ENCODE measurements at regions not wholly inside any gene's neighbourhood (a gene's known extent, or its start where the extent isn't known, plus 50 kb on each side); places are given as distances from the start of the nearest gene placed in this dataset.

DNA sequence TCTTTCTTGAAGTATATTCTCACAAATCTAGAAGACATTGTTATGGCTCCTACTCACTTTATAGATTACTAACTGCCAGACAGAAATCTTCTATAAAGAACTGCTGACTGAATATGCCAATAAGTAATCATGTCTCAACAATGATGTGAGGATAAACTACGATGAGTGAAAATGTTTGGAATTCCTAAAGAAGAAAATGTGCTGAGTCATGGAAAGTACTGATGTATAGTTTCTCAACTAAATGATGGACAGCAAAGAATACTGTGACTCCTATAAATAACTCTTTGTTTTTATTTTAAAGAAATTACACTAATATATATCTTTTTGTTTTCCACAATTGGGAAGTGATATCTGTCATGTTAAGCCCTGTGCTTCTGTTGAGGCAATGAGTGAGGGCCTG, 232.9 kb downstream of the LNPK start:
- H2AFZ ChIP-seq (ENCODE audit: low read length), result no peak overlapping the region
- no peak overlapping the region for H3K14ac ChIP-seq (ENCODE audit: low read length)
- no peak overlapping the region for H3K27ac ChIP-seq (replicated peaks; ENCODE audit: low read length)
- H2AK5ac ChIP-seq (ENCODE audit: low read depth, low read length), result no peak overlapping the region
- H3K4me1 ChIP-seq (ENCODE audit: control insufficient read depth in 2 of 2, insufficient read depth in 1 of 2, low read depth in 1 of 2, low read length in 2 of 2), result no peaks in the 10 kb centered on the region
- H3K23ac ChIP-seq (ENCODE audit: low read depth, low read length, poor library complexity), result no peak overlapping the region
- H3K9ac ChIP-seq (ENCODE audit: low read depth, low read length, poor library complexity), result no peak overlapping the region
- no peak overlapping the region for H2BK15ac ChIP-seq (ENCODE audit: low read length)
- no peaks in the 10 kb centered on the region for H3K27me3 ChIP-seq (ENCODE audit: control insufficient read depth in 3 of 3, insufficient read depth in 3 of 3, low read depth in 1 of 3, low read length in 3 of 3)
- WGBS, 2 donors (ENCODE audit: extremely low coverage in 2 of 2, insufficient read length in 2 of 2, insufficient replicate concordance in 1 of 2), result no CpG with 5 or more reads among the region's 1 CpG
- no peak overlapping the region for H2BK12ac ChIP-seq (ENCODE audit: low read length)
- H2BK120ac ChIP-seq (ENCODE audit: low read depth, low read length), result no peak overlapping the region
- no peak overlapping the region for H3K18ac ChIP-seq (ENCODE audit: low read length)
- H3K36me3 ChIP-seq (replicated peaks in 1 of 2; ENCODE audit: control insufficient read depth in 2 of 2, insufficient read depth in 2 of 2, low read length in 2 of 2), result no peaks in the 10 kb centered on the region
- H4K91ac ChIP-seq (ENCODE audit: low read depth, low read length, poor library complexity), result no peak overlapping the region
- no peak overlapping the region for H3K4ac ChIP-seq (ENCODE audit: low read length)
- DNase-seq (ENCODE audit: low spot score), result no peak
- no peak overlapping the region for H2BK5ac ChIP-seq (ENCODE audit: low read length)
- H3K4me3 ChIP-seq (ENCODE audit: low read length in 2 of 2), result no peak overlapping the region
- no peak overlapping the region for H3K4me2 ChIP-seq (ENCODE audit: insufficient read depth, low read length, poor library complexity, severe bottlenecking)
- H3K79me1 ChIP-seq (ENCODE audit: low read depth, low read length), result no peaks in the 10 kb centered on the region
- H4K8ac ChIP-seq (ENCODE audit: low read depth, low read length), result no peak overlapping the region
- H3K9me3 ChIP-seq (replicated peaks in 1 of 2; ENCODE audit: control insufficient read depth in 2 of 2, insufficient read depth in 1 of 2, low read depth in 1 of 2, low read length in 2 of 2), result no peaks in the 10 kb centered on the region

DNA sequence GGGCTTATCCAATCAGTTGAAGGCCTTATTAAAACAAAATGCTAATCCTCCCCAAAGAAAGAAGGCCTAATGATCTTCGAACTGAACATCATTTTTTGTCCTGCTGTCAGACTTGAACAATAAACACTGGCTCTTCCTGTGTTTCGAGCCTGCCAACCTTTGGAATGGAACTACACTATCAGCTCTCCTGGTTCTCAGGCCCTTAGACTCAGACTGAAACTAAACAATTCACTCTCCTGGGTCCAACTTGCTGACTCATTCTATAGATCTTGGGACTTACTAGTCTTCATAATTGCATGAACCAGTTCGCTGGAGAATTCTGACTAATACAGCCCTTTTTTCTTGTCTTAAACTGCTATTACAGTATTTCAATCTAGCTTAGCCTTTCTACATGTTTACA, 235.2 kb downstream of the LNPK start:
- no CpG with 5 or more reads among the region's 3 CpGs for WGBS, 2 donors (ENCODE audit: extremely low coverage in 2 of 2, insufficient read length in 2 of 2, insufficient replicate concordance in 1 of 2)
- no peak overlapping the region for H3K4ac ChIP-seq (ENCODE audit: low read length)
- no peaks in the 10 kb centered on the region for H3K4me1 ChIP-seq (ENCODE audit: control insufficient read depth in 2 of 2, insufficient read depth in 1 of 2, low read depth in 1 of 2, low read length in 2 of 2)
- H3K27me3 ChIP-seq (ENCODE audit: control insufficient read depth in 3 of 3, insufficient read depth in 3 of 3, low read depth in 1 of 3, low read length in 3 of 3), result no peaks in the 10 kb centered on the region
- no peaks in the 10 kb centered on the region for H3K9me3 ChIP-seq (replicated peaks in 1 of 2; ENCODE audit: control insufficient read depth in 2 of 2, insufficient read depth in 1 of 2, low read depth in 1 of 2, low read length in 2 of 2)
- no peaks in the 10 kb centered on the region for H3K79me1 ChIP-seq (ENCODE audit: low read depth, low read length)
- no peak overlapping the region for H2BK12ac ChIP-seq (ENCODE audit: low read length)
- DNase-seq (ENCODE audit: low spot score), result no peak
- H3K4me2 ChIP-seq (ENCODE audit: insufficient read depth, low read length, poor library complexity, severe bottlenecking), result no peak overlapping the region
- H2AK5ac ChIP-seq (ENCODE audit: low read depth, low read length), result no peak overlapping the region
- no peak overlapping the region for H3K4me3 ChIP-seq (ENCODE audit: low read length in 2 of 2)
- no peak overlapping the region for H2BK120ac ChIP-seq (ENCODE audit: low read depth, low read length)
- H3K23ac ChIP-seq (ENCODE audit: low read depth, low read length, poor library complexity), result no peak overlapping the region
- no peak overlapping the region for H2BK15ac ChIP-seq (ENCODE audit: low read length)
- H4K8ac ChIP-seq (ENCODE audit: low read depth, low read length), result no peak overlapping the region
- no peaks in the 10 kb centered on the region for H3K36me3 ChIP-seq (replicated peaks in 1 of 2; ENCODE audit: control insufficient read depth in 2 of 2, insufficient read depth in 2 of 2, low read length in 2 of 2)
- no peak overlapping the region for H2BK5ac ChIP-seq (ENCODE audit: low read length)
- no peak overlapping the region for H3K9ac ChIP-seq (ENCODE audit: low read depth, low read length, poor library complexity)
- H3K14ac ChIP-seq (ENCODE audit: low read length), result no peak overlapping the region
- H4K91ac ChIP-seq (ENCODE audit: low read depth, low read length, poor library complexity), result no peak overlapping the region
- H3K18ac ChIP-seq (ENCODE audit: low read length), result no peak overlapping the region
- no peak overlapping the region for H2AFZ ChIP-seq (ENCODE audit: low read length)
- no peak overlapping the region for H3K27ac ChIP-seq (replicated peaks; ENCODE audit: low read length)

DNA sequence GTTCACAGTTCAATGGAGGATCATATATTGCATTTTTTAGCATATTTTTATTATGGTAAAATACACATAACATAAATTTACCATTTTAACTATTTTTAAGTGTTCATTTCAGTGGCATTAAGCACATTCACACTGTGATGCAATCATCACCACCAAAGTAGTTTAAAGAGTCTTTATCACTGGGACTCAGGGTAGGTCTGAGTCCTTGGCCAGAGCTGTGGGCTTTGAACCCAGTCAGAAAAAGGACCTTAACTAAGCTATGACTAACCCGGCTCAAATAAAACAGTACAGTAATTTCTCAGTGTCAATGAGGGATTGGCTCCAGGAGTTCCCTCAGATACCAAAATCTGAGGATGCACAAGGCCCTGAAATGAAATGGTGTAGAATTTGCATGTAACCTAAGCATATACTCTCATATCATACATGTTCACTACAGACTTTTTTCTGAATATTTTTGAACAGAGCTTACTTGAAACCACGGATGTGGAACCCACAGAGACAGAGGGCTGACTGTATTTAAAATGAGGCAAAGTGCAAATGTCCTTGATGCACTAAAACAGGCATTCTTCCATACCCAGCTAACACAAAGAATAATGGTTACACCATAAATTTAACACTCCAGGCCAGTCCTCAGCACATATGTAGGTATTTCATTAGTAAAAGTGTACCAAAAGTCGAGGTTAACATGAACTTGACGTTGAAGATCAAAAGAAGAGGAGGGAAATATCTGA, 246.2 kb downstream of the LNPK start:
- Histone ChIP-seq H3K18ac (ENCODE audit: low read length) (no peak overlapping the region), H2AK5ac (ENCODE audit: low read depth, low read length) (no peak overlapping the region), H3K9ac (ENCODE audit: low read depth, low read length, poor library complexity) (no peak overlapping the region), H3K23ac (ENCODE audit: low read depth, low read length, poor library complexity) (no peak overlapping the region), H2BK15ac (ENCODE audit: low read length) (no peak overlapping the region), H2AFZ (ENCODE audit: low read length) (no peak overlapping the region), H3K36me3 (replicated peaks in 1 of 2; ENCODE audit: control insufficient read depth in 2 of 2, insufficient read depth in 2 of 2, low read length in 2 of 2) (no peaks in the 10 kb centered on the region), H2BK12ac (ENCODE audit: low read length) (no peak overlapping the region), H3K4me1 (ENCODE audit: control insufficient read depth in 2 of 2, insufficient read depth in 1 of 2, low read depth in 1 of 2, low read length in 2 of 2) (no peaks in the 10 kb centered on the region), H2BK5ac (ENCODE audit: low read length) (no peak overlapping the region), H4K91ac (ENCODE audit: low read depth, low read length, poor library complexity) (no peak overlapping the region), H3K4me3 (ENCODE audit: low read length in 2 of 2) (no peak overlapping the region), H3K27me3 (ENCODE audit: control insufficient read depth in 3 of 3, insufficient read depth in 3 of 3, low read depth in 1 of 3, low read length in 3 of 3) (no peaks in the 10 kb centered on the region), H3K4me2 (ENCODE audit: insufficient read depth, low read length, poor library complexity, severe bottlenecking) (no peak overlapping the region), H3K79me1 (ENCODE audit: low read depth, low read length) (no peaks in the 10 kb centered on the region), H4K8ac (ENCODE audit: low read depth, low read length) (no peak overlapping the region), H3K27ac (replicated peaks; ENCODE audit: low read length) (no peak overlapping the region), H2BK120ac (ENCODE audit: low read depth, low read length) (no peak overlapping the region), H3K14ac (ENCODE audit: low read length) (no peak overlapping the region), H3K9me3 (replicated peaks in 1 of 2; ENCODE audit: control insufficient read depth in 2 of 2, insufficient read depth in 1 of 2, low read depth in 1 of 2, low read length in 2 of 2) (no peaks in the 10 kb centered on the region), H3K4ac (ENCODE audit: low read length) (no peak overlapping the region)
- no CpG with 5 or more reads among the region's 4 CpGs for WGBS, 2 donors (ENCODE audit: extremely low coverage in 2 of 2, insufficient read length in 2 of 2, insufficient replicate concordance in 1 of 2)
- no peak for DNase-seq (ENCODE audit: low spot score)

DNA sequence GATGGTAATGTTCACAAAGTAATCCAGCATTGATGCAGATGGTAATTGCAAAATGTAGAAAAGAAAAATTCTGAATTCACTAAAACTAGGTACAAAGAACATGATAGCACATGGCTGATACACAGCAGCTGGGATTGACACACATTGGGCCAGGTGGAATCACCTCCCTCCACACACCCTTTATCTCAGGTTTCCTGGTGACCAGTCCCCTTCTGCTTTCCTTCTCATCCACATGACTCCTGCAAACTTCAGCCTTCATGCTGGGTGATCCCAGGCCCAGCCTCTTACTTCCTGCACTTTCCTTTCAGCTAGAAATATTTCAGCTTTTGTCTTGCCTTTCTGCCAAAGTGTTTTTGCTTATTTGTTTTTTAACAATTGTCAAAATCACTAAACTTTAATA, 246.9 kb downstream of the LNPK start:
- no peaks in the 10 kb centered on the region for H3K4me1 ChIP-seq (ENCODE audit: control insufficient read depth in 2 of 2, insufficient read depth in 1 of 2, low read depth in 1 of 2, low read length in 2 of 2)
- H3K36me3 ChIP-seq (replicated peaks in 1 of 2; ENCODE audit: control insufficient read depth in 2 of 2, insufficient read depth in 2 of 2, low read length in 2 of 2), result no peaks in the 10 kb centered on the region
- no peak overlapping the region for H3K4me3 ChIP-seq (ENCODE audit: low read length in 2 of 2)
- H3K79me1 ChIP-seq (ENCODE audit: low read depth, low read length), result no peaks in the 10 kb centered on the region
- H4K8ac ChIP-seq (ENCODE audit: low read depth, low read length), result no peak overlapping the region
- no peak overlapping the region for H2BK12ac ChIP-seq (ENCODE audit: low read length)
- no peak overlapping the region for H3K9ac ChIP-seq (ENCODE audit: low read depth, low read length, poor library complexity)
- no peak overlapping the region for H3K14ac ChIP-seq (ENCODE audit: low read length)
- no peak overlapping the region for H2AK5ac ChIP-seq (ENCODE audit: low read depth, low read length)
- H3K23ac ChIP-seq (ENCODE audit: low read depth, low read length, poor library complexity), result no peak overlapping the region
- H2BK5ac ChIP-seq (ENCODE audit: low read length), result no peak overlapping the region
- H4K91ac ChIP-seq (ENCODE audit: low read depth, low read length, poor library complexity), result no peak overlapping the region
- H3K4ac ChIP-seq (ENCODE audit: low read length), result no peak overlapping the region
- H3K18ac ChIP-seq (ENCODE audit: low read length), result no peak overlapping the region
- no peaks in the 10 kb centered on the region for H3K9me3 ChIP-seq (replicated peaks in 1 of 2; ENCODE audit: control insufficient read depth in 2 of 2, insufficient read depth in 1 of 2, low read depth in 1 of 2, low read length in 2 of 2)
- no peak overlapping the region for H2BK120ac ChIP-seq (ENCODE audit: low read depth, low read length)
- no peak for DNase-seq (ENCODE audit: low spot score)
- H3K27me3 ChIP-seq (ENCODE audit: control insufficient read depth in 3 of 3, insufficient read depth in 3 of 3, low read depth in 1 of 3, low read length in 3 of 3), result no peaks in the 10 kb centered on the region
- H3K27ac ChIP-seq (replicated peaks; ENCODE audit: low read length), result no peak overlapping the region
- no peak overlapping the region for H3K4me2 ChIP-seq (ENCODE audit: insufficient read depth, low read length, poor library complexity, severe bottlenecking)
- H2AFZ ChIP-seq (ENCODE audit: low read length), result no peak overlapping the region
- H2BK15ac ChIP-seq (ENCODE audit: low read length), result no peak overlapping the region

All from neuronal stem cell (in vitro differentiated cells).